ENCODE measurements at regions not wholly inside any gene's neighbourhood (a gene's known extent, or its start where the extent isn't known, plus 50 kb on each side); places are given as distances from the start of the nearest gene placed in this dataset.

- no peak for DNase-seq
These were observed 365.2 kb upstream of the MEOX2 start for GRCh38 chr7:16051561-16052255.

GRCh38 chr7:16046041-16046440 lies 359.6 kb upstream of the MEOX2 start:
- DNase-seq: no peak

- no peak for DNase-seq
These were observed 358.8 kb upstream of the MEOX2 start for GRCh38 chr7:16045296-16045695.

GRCh38 chr7:16044645-16045044 lies 358.2 kb upstream of the MEOX2 start:
- no peak for DNase-seq

GRCh38 chr7:16040346-16040745 lies 353.9 kb upstream of the MEOX2 start:
- no peak for DNase-seq

GRCh38 chr7:16038906-16039305 lies 352.4 kb upstream of the MEOX2 start:
- no peak for DNase-seq

- no peak for DNase-seq
These were observed 348.9 kb upstream of the MEOX2 start for GRCh38 chr7:16035392-16035791.

GRCh38 chr7:16034866-16035265 lies 348.4 kb upstream of the MEOX2 start:
- no peak for DNase-seq

GRCh38 chr7:16034353-16034752 lies 347.9 kb upstream of the MEOX2 start:
- no peak for DNase-seq

- DNase-seq: no peak
These were observed 346.8 kb upstream of the MEOX2 start for GRCh38 chr7:16033233-16033632.

GRCh38 chr7:16028636-16029035 lies 342.2 kb upstream of the MEOX2 start:
- DNase-seq: no peak

GRCh38 chr7:16028103-16028502 lies 341.6 kb upstream of the MEOX2 start:
- DNase-seq: no peak

GRCh38 chr7:16027396-16027795 lies 340.9 kb upstream of the MEOX2 start:
- DNase-seq: no peak

- DNase-seq: no peak
These were observed 340.0 kb upstream of the MEOX2 start for GRCh38 chr7:16026253-16027020.

GRCh38 chr7:16025696-16026095 lies 339.2 kb upstream of the MEOX2 start:
- DNase-seq: no peak

GRCh38 chr7:16023503-16023902 lies 337.0 kb upstream of the MEOX2 start:
- DNase-seq: no peak

- DNase-seq: no peak
These were observed 336.6 kb upstream of the MEOX2 start for GRCh38 chr7:16023046-16023445.

- DNase-seq: no peak
These were observed 335.4 kb upstream of the MEOX2 start for GRCh38 chr7:16021851-16022250.

- no peak for DNase-seq
These were observed 329.5 kb upstream of the MEOX2 start for GRCh38 chr7:16015981-16016380.

GRCh38 chr7:16014031-16014430 lies 327.5 kb upstream of the MEOX2 start:
- no peak for DNase-seq

- DNase-seq: no peak
These were observed 321.4 kb upstream of the MEOX2 start for GRCh38 chr7:16007911-16008310.

GRCh38 chr7:16004702-16005101 lies 318.2 kb upstream of the MEOX2 start:
- DNase-seq: no peak

- no peak for DNase-seq
These were observed 315.0 kb upstream of the MEOX2 start for GRCh38 chr7:16001477-16001876.

- no peak for DNase-seq
These were observed 312.1 kb upstream of the MEOX2 start for GRCh38 chr7:15998617-15999016.

GRCh38 chr7:15995027-15995426 lies 308.5 kb upstream of the MEOX2 start:
- DNase-seq: no peak
